H1 (cell line): ENCODE measurements at regions not wholly inside any gene's neighbourhood (a gene's known extent, or its start where the extent isn't known, plus 50 kb on each side); places are given as distances from the start of the nearest gene placed in this dataset.

Experiments used
- CTCF ChIA-PET: fragments of 300-600 bp; sonication (Branson Sonifier 250); formaldehyde crosslinking; loops from one replicate; lab custom pipeline; 2021; ENCODE audit not compliant: partially characterized antibody; lab: Charles Lee
- POLR2A ChIA-PET: fragments of 300-600 bp; sonication (Branson Sonifier 250); formaldehyde crosslinking; loops from one replicate; lab custom pipeline; 2021; ENCODE audit warnings: inconsistent platforms; ENCODE audit not compliant: partially characterized antibody; lab: Charles Lee
- DNase-seq, 2 experiments: peaks; one replicate each; pipeline versions ENCODE4 v3.0.0 to v3.0.0-alpha.2; 2010 to 2022; ENCODE audit warnings: low spot score in 2 of 2, low read depth in 1 of 2, mixed read lengths in 1 of 2
- FAIRE-seq: peaks from 2 replicates; lab custom pipeline; 2011; peaks lifted over from hg19 to GRCh38; lab: Jason Lieb, UNC
- H2AFZ ChIP-seq: 2 replicates; pipeline ENCODE4 v1.8.1; 2012; ENCODE audit warnings: low read length, inconsistent platforms
- H2AK5ac ChIP-seq: 2 replicates; pipeline ENCODE4 v1.6.1; 2013; ENCODE audit warnings: low read depth, low read length
- H2BK120ac ChIP-seq: replicated peaks from 2 replicates; pipeline ENCODE3; 2013; ENCODE audit warnings: low read depth, low read length, inconsistent platforms
- H2BK12ac ChIP-seq: 2 replicates; pipeline ENCODE4 v1.6.1; 2013; ENCODE audit warnings: low read depth, low read length
- H2BK15ac ChIP-seq: 2 replicates; pipeline ENCODE4 v1.6.1; 2013; ENCODE audit warnings: low read length
- H2BK20ac ChIP-seq: 2 replicates; pipeline ENCODE4 v1.6.1; 2013; ENCODE audit warnings: low read length
- H2BK5ac ChIP-seq: 2 replicates; pipeline ENCODE4 v1.6.1; 2013; ENCODE audit warnings: low read depth, low read length
- H3K14ac ChIP-seq: 2 replicates; pipeline ENCODE4 v1.6.1; 2013; ENCODE audit warnings: inconsistent platforms; ENCODE audit not compliant: insufficient read length
- H3K18ac ChIP-seq: 2 replicates; pipeline ENCODE4 v1.6.1; 2013; ENCODE audit warnings: low read length; ENCODE audit errors: extremely low read depth
- H3K23ac ChIP-seq: 2 replicates; pipeline ENCODE4 v1.6.1; 2013; ENCODE audit warnings: inconsistent platforms; ENCODE audit not compliant: insufficient read length
- H3K23me2 ChIP-seq: 2 replicates; pipeline ENCODE4 v1.6.1; 2013; ENCODE audit warnings: low read depth, low read length
- H3K27ac ChIP-seq: 2 replicates; pipeline ENCODE4 v1.6.1; 2011; ENCODE audit warnings: low read depth, low read length, inconsistent platforms
- H3K27me3 ChIP-seq, 4 experiments: replicated peaks in 1 of 4; 1 replicate in 1 of 4; 2 replicates in 3 of 4; pipeline versions ENCODE4 v1.6.1 to v1.8.1; 2011 to 2013; ENCODE audit warnings: low read length in 3 of 4, mild to moderate bottlenecking in 3 of 4, inconsistent platforms in 2 of 4, mixed read lengths in 2 of 4, moderate library complexity in 1 of 4; ENCODE audit not compliant: control insufficient read depth in 3 of 4, insufficient read depth in 3 of 4; ENCODE audit errors: extremely low read depth in 1 of 4
- H3K36me3 ChIP-seq, 4 experiments: 2 replicates each; pipeline versions ENCODE4 v1.6.1 to v1.8.1; 2011 to 2013; ENCODE audit warnings: mild to moderate bottlenecking in 4 of 4, low read length in 3 of 4, moderate library complexity in 2 of 4, control low read depth in 1 of 4, inconsistent platforms in 1 of 4; ENCODE audit not compliant: insufficient read depth in 4 of 4, control insufficient read depth in 2 of 4
- H3K4ac ChIP-seq: replicated peaks from 2 replicates; pipeline ENCODE3; 2013; ENCODE audit warnings: low read length, low read depth, mixed read lengths, inconsistent platforms; ENCODE audit not compliant: insufficient read length
- H3K4me1 ChIP-seq, 4 experiments: replicated peaks in 1 of 4; 1 replicate in 1 of 4; 2 replicates in 3 of 4; pipeline versions ENCODE4 v1.6.1 to v1.8.1; 2011 to 2013; ENCODE audit warnings: low read length in 3 of 4, inconsistent platforms in 2 of 4, mixed read lengths in 1 of 4; ENCODE audit not compliant: insufficient read depth in 4 of 4, control insufficient read depth in 3 of 4
- H3K4me2 ChIP-seq, 2 experiments: 2 replicates each; pipeline versions ENCODE4 v1.6.1 to v1.8.1; 2011 to 2013; ENCODE audit warnings: low read depth in 2 of 2, low read length in 2 of 2, control low read depth in 1 of 2, inconsistent platforms in 1 of 2, mild to moderate bottlenecking in 1 of 2; ENCODE audit not compliant: insufficient read depth in 1 of 2
- H3K4me3 ChIP-seq, 4 experiments: fragments of 200-600, 300-600 bp in 1 of 4; sonication (generic), shearing (Covaris generic), sonication (Bioruptor Twin) in 1 of 4; 2 replicates each; pipeline versions ENCODE4 v1.5.1 to v1.8.1; 2011 to 2016; ENCODE audit warnings: low read length in 4 of 4, low read depth in 3 of 4, control low read depth in 2 of 4, inconsistent platforms in 2 of 4, mild to moderate bottlenecking in 2 of 4, mixed read lengths in 1 of 4, moderate library complexity in 1 of 4; ENCODE audit not compliant: insufficient read depth in 2 of 4; ENCODE audit errors: extremely low read depth in 1 of 4
- H3K56ac ChIP-seq: replicated peaks from 2 replicates; pipeline ENCODE3; 2013; ENCODE audit warnings: low read depth, mild to moderate bottlenecking, mixed read lengths, low read length, inconsistent platforms; ENCODE audit not compliant: insufficient read length
- H3K79me1 ChIP-seq: 2 replicates; pipeline ENCODE4 v1.6.1; 2013; ENCODE audit warnings: low read depth, low read length, control low read depth
- H3K79me2 ChIP-seq, 2 experiments: 2 replicates each; pipeline versions ENCODE4 v1.6.1 to v1.8.1; 2012 to 2013; ENCODE audit warnings: low read length in 2 of 2, mild to moderate bottlenecking in 2 of 2, inconsistent platforms in 1 of 2; ENCODE audit not compliant: insufficient read depth in 2 of 2, control insufficient read depth in 1 of 2
- H3K9ac ChIP-seq, 4 experiments: replicated peaks in 1 of 4; 1 replicate in 1 of 4; 2 replicates in 3 of 4; pipeline versions ENCODE4 v1.6.1 to v1.8.1; 2011 to 2013; ENCODE audit warnings: low read depth in 3 of 4, low read length in 3 of 4, control low read depth in 2 of 4, mild to moderate bottlenecking in 2 of 4, moderate library complexity in 2 of 4, inconsistent platforms in 1 of 4; ENCODE audit errors: extremely low read depth in 1 of 4
- H3K9me3 ChIP-seq, 2 experiments: 2 replicates each; pipeline versions ENCODE4 v1.6.1 to v1.8.1; 2012 to 2013; ENCODE audit warnings: mild to moderate bottlenecking in 2 of 2, moderate library complexity in 2 of 2, control low read depth in 1 of 2, inconsistent platforms in 1 of 2, low read depth in 1 of 2, low read length in 1 of 2, mixed read lengths in 1 of 2; ENCODE audit not compliant: insufficient read depth in 2 of 2
- H4K20me1 ChIP-seq, 2 experiments: replicated peaks in 1 of 2; 2 replicates each; pipeline versions ENCODE3 to v1.8.1; 2011 to 2013; ENCODE audit warnings: inconsistent platforms in 2 of 2, low read length in 2 of 2, mild to moderate bottlenecking in 1 of 2; ENCODE audit not compliant: insufficient read depth in 2 of 2, control insufficient read depth in 1 of 2
- H4K5ac ChIP-seq: 2 replicates; pipeline ENCODE4 v1.6.1; 2013; ENCODE audit warnings: low read length, low read depth, mixed read lengths, inconsistent platforms; ENCODE audit not compliant: insufficient read length
- H4K8ac ChIP-seq: 2 replicates; pipeline ENCODE4 v1.8.0; 2013; ENCODE audit warnings: mild to moderate bottlenecking, moderate library complexity, low read length, inconsistent platforms; ENCODE audit not compliant: insufficient read depth; ENCODE audit errors: extremely low read depth
- H4K91ac ChIP-seq: replicated peaks from 2 replicates; pipeline ENCODE3; 2013; ENCODE audit warnings: low read length, mixed read lengths, inconsistent platforms; ENCODE audit not compliant: insufficient read length
- CHD7 ChIP-seq: fragments of 300-600 bp; sonication (generic); IDR thresholded peaks from 2 replicates; pipeline ENCODE4 v1.7.1; 2012; ENCODE audit warnings: low read length, moderate library complexity, mild to moderate bottlenecking, inconsistent platforms; ENCODE audit not compliant: insufficient replicate concordance
- WGBS, 2 experiments: shearing (Covaris generic) in 1 of 2; methylation state at CpG; one replicate each; pipeline versions ENCODE4 v1.1.6 to v1.1.7; 2013 to 2015; ENCODE audit warnings: low lambda C conversion rate in 2 of 2, mixed read lengths in 2 of 2, inconsistent platforms in 1 of 2, low coverage in 1 of 2, missing lambda C conversion rate in 1 of 2; ENCODE audit not compliant: insufficient replicate concordance in 2 of 2, insufficient coverage in 1 of 2, insufficient read length in 1 of 2; ENCODE audit errors: extremely low coverage in 1 of 2, missing lambda C conversion rate in 1 of 2; 5-methylcytosine and 5-hydroxymethylcytosine counted together

GRCh38 chr4:123880631-123881030 is 484.0 kb downstream of the SPRY1 start:
- 78% methylated on average over 3 of the region's 3 CpGs; no CpG with 5 or more reads in 1 of the 2 experiments for WGBS, 2 experiments
- H3K4me3 ChIP-seq, result no peak overlapping the region
- H3K79me1 ChIP-seq, result no peaks in the 10 kb centered on the region
- H3K27ac ChIP-seq, result no peak overlapping the region
- no peaks in the 10 kb centered on the region; a peak in 3 of 7 replicates for H3K4me1 ChIP-seq
- H3K56ac ChIP-seq, result no peak overlapping the region
- H2BK20ac ChIP-seq, result no peak overlapping the region
- H3K27me3 ChIP-seq, result no peaks in the 10 kb centered on the region
- H2BK15ac ChIP-seq, result no peak overlapping the region
- H3K4me2 ChIP-seq, result no peak overlapping the region
- H3K23me2 ChIP-seq, result no peaks in the 10 kb centered on the region
- no peak overlapping the region for H3K23ac ChIP-seq
- H3K9me3 ChIP-seq, result peaks cover 6 to 16% of the 10 kb centered on the region in 2 experiments; a peak in 3 of 4 replicates
- no peak overlapping the region for H2BK5ac ChIP-seq
- H3K18ac ChIP-seq, result no peak overlapping the region
- H3K4ac ChIP-seq, result no peak overlapping the region
- H4K8ac ChIP-seq, result no peak overlapping the region
- no peaks in the 10 kb centered on the region for H3K79me2 ChIP-seq
- H3K14ac ChIP-seq, result no peak overlapping the region
- ChIA-PET CTCF (no interaction called here), POLR2A (no interaction called here)
- no peak overlapping the region for H3K9ac ChIP-seq
- H2BK120ac ChIP-seq, result no peak overlapping the region
- no peak overlapping the region for H2AK5ac ChIP-seq
- FAIRE-seq (no peak), DNase-seq (no peak)
- no peak overlapping the region for H4K91ac ChIP-seq
- no peaks in the 10 kb centered on the region for H3K36me3 ChIP-seq
- no peaks in the 10 kb centered on the region for H4K20me1 ChIP-seq
- no peak overlapping the region for H2AFZ ChIP-seq
- H2BK12ac ChIP-seq, result no peak overlapping the region
- H4K5ac ChIP-seq, result no peak overlapping the region
- no peak for TF ChIP-seq CHD7
